NB4 (cell line): ENCODE measurements at regions not wholly inside any gene's neighbourhood (a gene's known extent, or its start where the extent isn't known, plus 50 kb on each side); places are given as distances from the start of the nearest gene placed in this dataset.

Experiments
- CTCF ChIP-seq: IDR thresholded peaks from one replicate; pipeline ENCODE4 v1.5.1; 2012; ENCODE audit warnings: low read depth, low read length
- POLR2A ChIP-seq: IDR thresholded peaks from 2 replicates; pipeline ENCODE4 v1.6.1; 2011; ENCODE audit warnings: mild to moderate bottlenecking; ENCODE audit not compliant: insufficient read length; ENCODE audit errors: extremely low read depth

GRCh38 chr1:20411196-20411980, 74.6 kb downstream of the CAMK2N1 start:
- TF ChIP-seq POLR2A (no peak), CTCF (no peak)
